ENCODE measurements at regions not wholly inside any gene's neighbourhood (a gene's known extent, or its start where the extent isn't known, plus 50 kb on each side); places are given as distances from the start of the nearest gene placed in this dataset.

DNA sequence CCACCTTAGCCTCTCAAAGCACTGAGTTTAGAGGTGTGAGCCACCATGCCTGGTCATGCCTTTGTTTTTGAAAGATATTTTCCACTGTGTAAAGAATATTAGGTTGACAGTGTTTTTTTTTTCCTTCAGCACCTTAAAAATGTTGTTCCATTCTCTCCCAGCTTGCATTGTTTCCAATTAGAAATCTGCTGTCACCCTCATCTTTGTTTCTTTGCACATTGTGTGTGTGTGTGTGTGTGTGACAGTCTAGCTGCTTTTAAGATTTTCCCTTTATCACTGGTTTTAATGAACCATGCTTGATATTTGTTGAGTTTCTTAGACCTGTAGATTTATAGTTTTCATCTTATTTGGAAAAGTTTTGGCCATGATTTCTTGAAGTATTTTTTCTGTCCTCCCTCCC, 79.0 kb upstream of the NKX1-1 start:
- TF ChIP-seq, protein P1, sequence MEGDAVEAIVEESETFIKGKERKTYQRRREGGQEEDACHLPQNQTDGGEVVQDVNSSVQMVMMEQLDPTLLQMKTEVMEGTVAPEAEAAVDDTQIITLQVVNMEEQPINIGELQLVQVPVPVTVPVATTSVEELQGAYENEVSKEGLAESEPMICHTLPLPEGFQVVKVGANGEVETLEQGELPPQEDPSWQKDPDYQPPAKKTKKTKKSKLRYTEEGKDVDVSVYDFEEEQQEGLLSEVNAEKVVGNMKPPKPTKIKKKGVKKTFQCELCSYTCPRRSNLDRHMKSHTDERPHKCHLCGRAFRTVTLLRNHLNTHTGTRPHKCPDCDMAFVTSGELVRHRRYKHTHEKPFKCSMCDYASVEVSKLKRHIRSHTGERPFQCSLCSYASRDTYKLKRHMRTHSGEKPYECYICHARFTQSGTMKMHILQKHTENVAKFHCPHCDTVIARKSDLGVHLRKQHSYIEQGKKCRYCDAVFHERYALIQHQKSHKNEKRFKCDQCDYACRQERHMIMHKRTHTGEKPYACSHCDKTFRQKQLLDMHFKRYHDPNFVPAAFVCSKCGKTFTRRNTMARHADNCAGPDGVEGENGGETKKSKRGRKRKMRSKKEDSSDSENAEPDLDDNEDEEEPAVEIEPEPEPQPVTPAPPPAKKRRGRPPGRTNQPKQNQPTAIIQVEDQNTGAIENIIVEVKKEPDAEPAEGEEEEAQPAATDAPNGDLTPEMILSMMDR (IDR thresholded peaks at IDR 0.05; ENCODE audit: low read length): no peak
- no peak for TF ChIP-seq EZH2 (IDR thresholded peaks at IDR 0.05; ENCODE audit: borderline replicate concordance, low read length)
